ENCODE measurements at regions not wholly inside any gene's neighbourhood (a gene's known extent, or its start where the extent isn't known, plus 50 kb on each side); places are given as distances from the start of the nearest gene placed in this dataset.

DNA sequence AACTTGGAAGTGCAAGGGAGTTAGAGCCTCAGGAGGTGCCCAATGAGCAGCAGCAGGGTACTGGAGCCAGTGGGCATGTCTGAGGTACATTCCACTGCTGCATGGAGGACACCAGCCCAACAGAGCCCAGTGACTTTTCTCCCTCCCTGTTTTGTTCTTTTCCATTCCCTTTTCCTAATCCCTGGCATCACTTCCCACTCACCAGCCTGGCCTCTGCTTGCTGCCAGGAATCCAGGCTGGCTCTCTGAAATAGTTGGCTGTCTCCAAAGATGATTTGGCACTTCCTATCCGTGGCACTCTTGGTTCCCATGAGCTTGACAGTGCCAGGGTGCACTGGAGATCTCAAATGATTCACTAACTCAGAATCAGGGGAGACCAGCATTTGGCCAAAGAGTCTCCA lies 97.7 kb upstream of the ZPBP start:
- no peaks in the 10 kb centered on the region for H3K27me3 ChIP-seq (replicated peaks in 1 of 2; ENCODE audit: control insufficient read depth in 2 of 2, insufficient read depth in 2 of 2, low read length in 1 of 2)
- ChIA-PET SMC1A (ENCODE audit: uncharacterized antibody, unreplicated experiment) (interaction anchor here (1.2 to 1.5 kb wide), 3 partner anchors 10 to 202 kb away, joined by 3 to 6 read pairs (median 5); no protein-coding TSS in a partner anchor), POLR2A (no interaction called here), CTCF (interaction anchor here (0.9 to 2.4 kb wide), 5 partner anchors 15 to 227 kb away, joined by 3 to 9 read pairs (median 7); no protein-coding TSS in a partner anchor), RAD21 (ENCODE audit: unreplicated experiment) (interaction anchor here (0.7 to 1.1 kb wide), 3 partner anchors 13 to 582 kb away, joined by 3 read pairs; no protein-coding TSS in a partner anchor)
- no peaks in the 10 kb centered on the region for H3K79me2 ChIP-seq (ENCODE audit: control insufficient read depth, insufficient read depth, low read length)
- WGBS (ENCODE audit: insufficient coverage, insufficient replicate concordance, low lambda C conversion rate, missing lambda C conversion rate): 0% methylated on average over 1 of the region's 1 CpG
- ATAC-seq (no peak), DNase-seq (ENCODE audit: low read depth, low spot score) (no peak), FAIRE-seq (no peak)
- no peaks in the 10 kb centered on the region for H3K36me3 ChIP-seq (ENCODE audit: control insufficient read depth in 2 of 2, insufficient read depth in 2 of 2, low read length in 1 of 2)
- H3K4me3 ChIP-seq: no peak overlapping the region
- no peak overlapping the region for H3K27ac ChIP-seq (ENCODE audit: control insufficient read depth, insufficient read depth)
- no peak overlapping the region for H3K4me2 ChIP-seq (ENCODE audit: control insufficient read depth, insufficient read depth)
- no peak overlapping the region for H2AFZ ChIP-seq (ENCODE audit: control insufficient read depth, low read depth, low read length)
- intact Hi-C loops (cut with micrococcal nuclease; ENCODE audit: unreplicated experiment) (no loop called here), in situ Hi-C loops (cut with MboI) (no loop called here)
- no peaks in the 10 kb centered on the region for H3K4me1 ChIP-seq (ENCODE audit: control insufficient read depth, insufficient read depth, low read length)
- no peak for TF ChIP-seq PRDM15 (CRISPR knock-in tag; IDR thresholded peaks at IDR 0.05)
- no peak for TF ChIP-seq KDM1A (IDR thresholded peaks at IDR 0.05; ENCODE audit: borderline replicate concordance)
- TF ChIP-seq ATF3 (IDR thresholded peaks at IDR 0.05; ENCODE audit: borderline replicate concordance, extremely low read depth, low read depth, low read length): no peak
- TF ChIP-seq SPI1 (IDR thresholded peaks at IDR 0.05; ENCODE audit: borderline replicate concordance, insufficient read depth, low read depth, low read length): no peak
- no peak for TF ChIP-seq ZBTB33 (IDR thresholded peaks at IDR 0.05)
- TF ChIP-seq, protein P1, sequence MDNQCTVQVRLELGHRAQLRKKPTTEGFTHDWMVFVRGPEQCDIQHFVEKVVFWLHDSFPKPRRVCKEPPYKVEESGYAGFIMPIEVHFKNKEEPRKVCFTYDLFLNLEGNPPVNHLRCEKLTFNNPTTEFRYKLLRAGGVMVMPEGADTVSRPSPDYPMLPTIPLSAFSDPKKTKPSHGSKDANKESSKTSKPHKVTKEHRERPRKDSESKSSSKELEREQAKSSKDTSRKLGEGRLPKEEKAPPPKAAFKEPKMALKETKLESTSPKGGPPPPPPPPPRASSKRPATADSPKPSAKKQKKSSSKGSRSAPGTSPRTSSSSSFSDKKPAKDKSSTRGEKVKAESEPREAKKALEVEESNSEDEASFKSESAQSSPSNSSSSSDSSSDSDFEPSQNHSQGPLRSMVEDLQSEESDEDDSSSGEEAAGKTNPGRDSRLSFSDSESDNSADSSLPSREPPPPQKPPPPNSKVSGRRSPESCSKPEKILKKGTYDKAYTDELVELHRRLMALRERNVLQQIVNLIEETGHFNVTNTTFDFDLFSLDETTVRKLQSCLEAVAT (IDR thresholded peaks at IDR 0.05): no peak
- TF ChIP-seq BHLHE40 (IDR thresholded peaks at IDR 0.05; ENCODE audit: borderline replicate concordance in 1 of 2, low read depth in 2 of 2, low read length in 1 of 2): no peak
- TF ChIP-seq MEF2A (IDR thresholded peaks at IDR 0.05; ENCODE audit: insufficient read depth, low read depth, low read length): no peak
- H4K20me1 ChIP-seq (ENCODE audit: control insufficient read depth, insufficient read depth): no peaks in the 10 kb centered on the region
- BruUV-seq (replicated peaks): no TSS peak
- no peak overlapping the region for H3K9ac ChIP-seq (ENCODE audit: control insufficient read depth, insufficient read depth, low read length)
- no peaks in the 10 kb centered on the region for H3K9me3 ChIP-seq (replicated peaks; ENCODE audit: control insufficient read depth, insufficient read depth, low read length)

Data from GM12878 (cell line).